ENCODE measurements at regions not wholly inside any gene's neighbourhood (a gene's known extent, or its start where the extent isn't known, plus 50 kb on each side); places are given as distances from the start of the nearest gene placed in this dataset.

GRCh38 chr9:18007621-18008020 is 428.8 kb downstream of the SH3GL2 start:
- no peaks in the 10 kb centered on the region for H3K36me3 Mint-ChIP-seq (ENCODE audit: insufficient read depth, unreplicated experiment)

GRCh38 chr9:18009902-18010301 is 431.0 kb downstream of the SH3GL2 start:
- H3K36me3 Mint-ChIP-seq (ENCODE audit: insufficient read depth, unreplicated experiment): no peaks in the 10 kb centered on the region
- ChIA-PET CTCF (no interaction called here), POLR2A (no interaction called here)
- BruUV-seq (replicated peaks): no TSS peak
- no peak for TF ChIP-seq CTCF (IDR thresholded peaks at IDR 0.05; ENCODE audit: insufficient read depth in 1 of 2, low read depth in 1 of 2, low read length in 1 of 2, severe bottlenecking in 1 of 2, unreplicated experiment in 1 of 2)
- Histone ChIP-seq H3K4me3 (ENCODE audit: low read depth, low read length) (no peak overlapping the region), H3K4me1 (no peaks in the 10 kb centered on the region), H3K9me3 (no peaks in the 10 kb centered on the region), H3K27me3 (replicated peaks; ENCODE audit: control insufficient read depth, insufficient read depth, low read length) (no peaks in the 10 kb centered on the region), H3K36me3 (ENCODE audit: control insufficient read depth, insufficient read depth, low read length) (no peaks in the 10 kb centered on the region)
- no peaks in the 10 kb centered on the region for H3K9me3 Mint-ChIP-seq (ENCODE audit: unreplicated experiment)
- intact Hi-C loops (cut with micrococcal nuclease; ENCODE audit: unreplicated experiment): no loop called here
- no peak overlapping the region for H3K27ac Mint-ChIP-seq (ENCODE audit: unreplicated experiment)
- H3K4me1 Mint-ChIP-seq (ENCODE audit: low read depth, unreplicated experiment): no peaks in the 10 kb centered on the region
- no peak for DNase-seq
- no peak overlapping the region for H3K4me3 Mint-ChIP-seq (ENCODE audit: unreplicated experiment)
- no peaks in the 10 kb centered on the region for H3K27me3 Mint-ChIP-seq (ENCODE audit: insufficient read depth, unreplicated experiment)

More at GRCh38 chr9:18007621-18008020, 428.8 kb downstream of the SH3GL2 start:
- POLR2A ChIA-PET: no interaction called here
- Histone ChIP-seq H3K36me3 (ENCODE audit: control insufficient read depth, insufficient read depth, low read length) (no peaks in the 10 kb centered on the region), H3K4me1 (no peaks in the 10 kb centered on the region), H3K27me3 (replicated peaks; ENCODE audit: control insufficient read depth, insufficient read depth, low read length) (no peaks in the 10 kb centered on the region), H3K9me3 (no peaks in the 10 kb centered on the region), H3K4me3 (ENCODE audit: low read depth, low read length) (no peak overlapping the region)
- CTCF ChIA-PET: no interaction called here
- intact Hi-C loops (cut with micrococcal nuclease; ENCODE audit: unreplicated experiment): no loop called here
- no peak for TF ChIP-seq CTCF (IDR thresholded peaks at IDR 0.05; ENCODE audit: insufficient read depth in 1 of 2, low read depth in 1 of 2, low read length in 1 of 2, severe bottlenecking in 1 of 2, unreplicated experiment in 1 of 2)
- no peaks in the 10 kb centered on the region for H3K4me1 Mint-ChIP-seq (ENCODE audit: low read depth, unreplicated experiment)
- BruUV-seq (replicated peaks): no TSS peak
- no peak overlapping the region for H3K27ac Mint-ChIP-seq (ENCODE audit: unreplicated experiment)
- no peak for DNase-seq
- H3K27me3 Mint-ChIP-seq (ENCODE audit: insufficient read depth, unreplicated experiment): no peaks in the 10 kb centered on the region
- H3K9me3 Mint-ChIP-seq (ENCODE audit: unreplicated experiment): no peaks in the 10 kb centered on the region
- no peak overlapping the region for H3K4me3 Mint-ChIP-seq (ENCODE audit: unreplicated experiment)

- CTCF ChIA-PET: no interaction called here
These were observed 431.6 kb downstream of the SH3GL2 start for GRCh38 chr9:18010492-18010891.

More at GRCh38 chr9:18010492-18010891, 431.6 kb downstream of the SH3GL2 start:
- intact Hi-C loops (cut with micrococcal nuclease; ENCODE audit: unreplicated experiment): no loop called here
- no peaks in the 10 kb centered on the region for H3K9me3 ChIP-seq
- Mint-ChIP-seq H3K4me1 (ENCODE audit: low read depth, unreplicated experiment) (no peaks in the 10 kb centered on the region), H3K27ac (ENCODE audit: unreplicated experiment) (no peak overlapping the region), H3K9me3 (ENCODE audit: unreplicated experiment) (no peaks in the 10 kb centered on the region), H3K27me3 (ENCODE audit: insufficient read depth, unreplicated experiment) (no peaks in the 10 kb centered on the region), H3K4me3 (ENCODE audit: unreplicated experiment) (no peak overlapping the region), H3K36me3 (ENCODE audit: insufficient read depth, unreplicated experiment) (no peaks in the 10 kb centered on the region)
- no peak for TF ChIP-seq CTCF (IDR thresholded peaks at IDR 0.05; ENCODE audit: insufficient read depth in 1 of 2, low read depth in 1 of 2, low read length in 1 of 2, severe bottlenecking in 1 of 2, unreplicated experiment in 1 of 2)
- no peaks in the 10 kb centered on the region for H3K36me3 ChIP-seq (ENCODE audit: control insufficient read depth, insufficient read depth, low read length)
- H3K27me3 ChIP-seq (replicated peaks; ENCODE audit: control insufficient read depth, insufficient read depth, low read length): no peaks in the 10 kb centered on the region
- BruUV-seq (replicated peaks): no TSS peak
- DNase-seq: no peak
- H3K4me1 ChIP-seq: no peaks in the 10 kb centered on the region
- POLR2A ChIA-PET: no interaction called here
- no peak overlapping the region for H3K4me3 ChIP-seq (ENCODE audit: low read depth, low read length)
